NOMO-1 treated with dmso at 0.1 percent for 144 hours (cell line): ENCODE measurements at regions not wholly inside any gene's neighbourhood (a gene's known extent, or its start where the extent isn't known, plus 50 kb on each side); places are given as distances from the start of the nearest gene placed in this dataset.

Experiments used
- DNase-seq: peaks from one replicate; lab custom pipeline; 2025; ENCODE audit not compliant: unreplicated experiment; lab: John Stamatoyannopoulos, UW

GRCh38 chr5:60382716-60383115 lies 317.2 kb downstream of the DEPDC1B start:
- peak; percentile 67 for DNase-seq

- no peak for DNase-seq
Measured at GRCh38 chr5:60379907-60380306, 320.1 kb downstream of the DEPDC1B start.

DNA sequence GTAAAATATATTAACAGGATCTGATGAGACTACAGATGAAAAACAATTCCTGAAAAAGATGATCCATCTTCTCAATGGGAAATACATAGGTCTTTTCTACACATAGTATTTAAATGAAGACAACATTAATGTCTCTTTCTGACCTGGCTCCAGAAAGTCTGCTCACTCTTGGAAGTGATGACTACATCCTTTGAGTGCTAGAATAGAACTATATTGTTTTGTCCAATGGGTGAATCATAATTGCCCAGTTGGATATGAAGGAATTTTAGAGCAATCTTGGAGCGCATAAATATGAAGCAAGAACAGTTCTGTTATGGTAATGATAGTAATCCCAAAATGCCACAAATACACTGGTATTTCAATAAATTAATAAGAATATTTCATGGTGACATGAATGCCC lies 322.1 kb downstream of the DEPDC1B start:
- DNase-seq, result no peak

GRCh38 chr5:60376860-60377259 lies 323.1 kb downstream of the DEPDC1B start:
- DNase-seq, result no peak

DNA sequence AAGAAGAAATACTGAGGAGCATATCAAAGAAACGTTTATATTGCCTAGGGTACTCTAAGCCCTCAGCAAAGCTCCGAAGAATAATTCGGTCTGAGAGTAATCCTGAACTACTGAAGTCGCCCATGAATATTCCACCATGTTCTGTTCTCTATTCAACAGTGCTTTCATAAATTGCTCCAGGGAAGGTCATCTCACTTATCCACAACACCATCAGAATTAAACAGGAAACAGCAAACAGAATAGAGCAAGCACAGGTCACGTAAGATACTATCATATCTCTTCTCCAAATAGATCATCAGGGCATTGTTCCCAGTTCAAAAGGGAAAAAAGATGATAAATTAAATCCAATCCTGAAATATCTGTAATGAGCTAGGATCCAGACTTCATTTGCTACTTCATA lies 325.6 kb downstream of the DEPDC1B start:
- DNase-seq, result no peak

- no peak for DNase-seq
Measured at GRCh38 chr5:60372786-60373185, 327.2 kb downstream of the DEPDC1B start.

DNA sequence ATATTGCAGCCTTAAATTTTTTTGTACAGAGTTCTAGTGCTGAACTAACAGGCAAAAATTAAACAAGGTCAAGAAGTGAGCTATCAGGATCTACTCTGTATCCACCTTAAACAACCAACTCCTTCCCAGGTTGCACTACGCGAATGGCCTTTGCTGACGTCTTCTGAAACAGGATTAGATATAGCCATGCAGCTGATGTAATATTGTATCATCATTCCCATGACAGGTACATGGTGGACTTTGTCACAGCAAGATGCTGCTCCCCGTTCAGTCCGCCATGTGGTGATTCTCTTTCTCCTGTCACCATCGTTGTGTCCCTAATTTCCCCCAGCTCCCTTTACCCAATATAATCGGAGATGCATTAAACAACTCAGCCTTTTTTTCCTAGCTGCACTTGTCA lies 328.9 kb downstream of the DEPDC1B start:
- DNase-seq, result no peak

DNA sequence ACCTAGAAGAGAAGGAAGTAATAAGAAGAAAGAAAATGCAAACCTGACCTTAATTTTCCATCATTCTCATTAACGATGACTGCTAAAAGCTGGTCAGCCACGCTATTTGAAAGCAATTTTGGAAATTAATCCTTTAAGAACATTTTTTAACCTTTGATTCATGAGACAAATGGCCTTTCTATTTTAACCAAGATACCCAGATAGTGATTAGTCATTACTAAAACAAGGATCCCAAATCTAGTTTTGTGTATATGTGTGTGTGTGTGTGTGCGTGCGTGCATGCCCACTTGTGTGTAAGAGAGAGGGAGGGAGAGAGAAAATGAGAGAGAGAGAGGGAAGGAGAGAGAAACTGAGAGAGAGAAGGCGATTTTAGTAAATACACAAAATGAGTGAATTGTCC lies 329.5 kb downstream of the DEPDC1B start:
- DNase-seq, result no peak

- DNase-seq, result no peak
Measured at GRCh38 chr5:60369391-60369790, 330.6 kb downstream of the DEPDC1B start.

DNA sequence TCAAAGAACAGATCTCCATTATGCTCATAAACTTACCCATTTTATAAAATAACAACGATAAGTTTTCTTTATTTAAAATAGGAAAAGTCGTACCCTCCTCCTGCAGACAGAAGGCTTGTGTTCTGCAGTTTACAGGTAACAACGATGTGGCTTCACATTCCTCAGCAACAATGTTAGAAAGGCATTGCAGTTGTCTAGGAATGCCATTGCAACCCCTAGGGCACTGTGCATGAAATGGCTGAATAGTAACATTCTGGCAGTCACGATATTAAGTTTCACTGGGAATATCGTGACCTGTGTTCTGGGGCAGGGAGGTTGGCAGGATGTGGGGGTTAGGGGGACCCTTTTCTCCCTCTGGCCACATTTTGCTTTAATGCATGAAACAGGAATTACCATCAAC lies 331.9 kb downstream of the DEPDC1B start:
- DNase-seq, result no peak

DNA sequence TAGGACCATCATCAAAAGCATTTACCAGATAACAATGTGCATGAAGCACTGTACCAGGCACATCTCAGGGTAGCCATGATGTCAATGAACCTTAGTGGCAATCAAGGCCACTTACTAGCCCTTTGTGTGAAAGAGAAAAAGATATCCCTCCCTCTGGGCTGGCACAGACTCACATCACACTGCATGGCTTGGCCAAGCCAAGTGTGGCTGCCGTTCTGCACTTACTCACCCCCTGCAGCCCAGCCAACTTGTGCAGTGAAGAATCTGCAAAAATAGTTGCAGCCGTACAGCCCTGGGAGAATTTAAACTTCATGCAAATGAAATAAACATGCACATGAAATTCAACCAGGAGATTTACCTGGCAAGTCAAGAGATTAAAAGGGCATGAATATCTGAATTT lies 333.5 kb downstream of the DEPDC1B start:
- DNase-seq, result no peak

- DNase-seq, result no peak
Measured at GRCh38 chr5:60365001-60365400, 335.0 kb downstream of the DEPDC1B start.

GRCh38 chr5:60362158-60362557 lies 337.8 kb downstream of the DEPDC1B start:
- no peak for DNase-seq

GRCh38 chr5:60360355-60360754 lies 339.6 kb downstream of the DEPDC1B start:
- no peak for DNase-seq

DNA sequence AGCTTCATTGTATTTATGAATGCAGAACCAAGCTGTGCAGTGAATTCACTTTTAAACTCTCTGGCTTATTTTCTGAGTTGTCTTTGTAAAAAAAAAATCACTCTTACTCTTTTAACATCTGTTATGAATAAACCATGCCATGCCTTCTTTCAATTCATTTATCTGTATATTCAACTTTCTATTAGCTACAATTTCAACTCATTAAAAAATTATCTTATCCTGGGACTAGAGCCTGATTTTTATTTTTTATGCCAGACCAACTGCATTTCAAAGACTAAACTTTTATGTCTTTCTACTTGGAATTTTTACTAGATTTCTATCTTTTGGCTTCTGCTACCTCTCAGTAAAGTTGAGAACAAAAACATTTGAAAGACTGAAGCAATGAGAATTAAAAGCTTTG lies 342.7 kb downstream of the DEPDC1B start:
- DNase-seq, result no peak

- no peak for DNase-seq
Measured at GRCh38 chr5:60356745-60357144, 343.2 kb downstream of the DEPDC1B start.

DNA sequence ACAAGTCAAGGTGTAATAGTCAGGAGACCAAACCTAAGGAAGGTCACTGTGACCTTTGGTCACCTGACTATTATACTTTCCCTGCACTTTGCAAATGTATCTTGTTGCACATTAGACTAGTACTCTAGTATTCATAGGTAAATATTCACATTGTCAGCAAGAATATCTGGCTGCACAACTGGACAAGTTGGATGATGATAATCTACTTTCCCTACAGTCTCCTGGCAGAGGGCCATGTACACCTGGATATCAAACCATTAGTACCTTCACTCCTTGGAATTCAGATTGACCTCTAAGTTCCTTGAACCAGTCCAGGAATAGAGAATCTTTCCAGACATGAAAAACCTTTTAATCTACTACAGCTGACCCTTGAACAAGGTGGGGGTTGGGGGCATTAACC lies 344.8 kb downstream of the DEPDC1B start:
- no peak for DNase-seq

DNA sequence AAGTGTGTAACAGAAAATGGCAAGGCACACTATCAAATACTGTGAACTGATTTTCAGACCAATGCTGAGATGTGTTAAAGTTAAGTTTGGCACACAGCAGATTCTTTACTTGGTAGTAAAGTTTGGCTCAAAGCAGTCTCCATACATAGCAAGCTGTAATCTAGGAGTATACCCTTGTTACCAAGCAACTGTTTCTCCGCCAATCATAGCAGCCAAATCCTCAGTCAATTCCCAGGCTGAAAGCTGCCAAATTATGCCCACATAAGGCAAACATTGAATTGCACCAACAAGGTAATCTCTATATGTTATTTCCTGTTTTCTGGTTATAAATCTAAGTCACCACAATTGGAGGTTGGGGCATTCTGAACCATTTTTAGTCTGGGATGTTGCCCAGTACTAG lies 345.7 kb downstream of the DEPDC1B start:
- no peak for DNase-seq

- DNase-seq, result no peak
Measured at GRCh38 chr5:60352992-60353599, 346.9 kb downstream of the DEPDC1B start.

GRCh38 chr5:60350794-60351193 lies 349.2 kb downstream of the DEPDC1B start:
- DNase-seq, result no peak

DNA sequence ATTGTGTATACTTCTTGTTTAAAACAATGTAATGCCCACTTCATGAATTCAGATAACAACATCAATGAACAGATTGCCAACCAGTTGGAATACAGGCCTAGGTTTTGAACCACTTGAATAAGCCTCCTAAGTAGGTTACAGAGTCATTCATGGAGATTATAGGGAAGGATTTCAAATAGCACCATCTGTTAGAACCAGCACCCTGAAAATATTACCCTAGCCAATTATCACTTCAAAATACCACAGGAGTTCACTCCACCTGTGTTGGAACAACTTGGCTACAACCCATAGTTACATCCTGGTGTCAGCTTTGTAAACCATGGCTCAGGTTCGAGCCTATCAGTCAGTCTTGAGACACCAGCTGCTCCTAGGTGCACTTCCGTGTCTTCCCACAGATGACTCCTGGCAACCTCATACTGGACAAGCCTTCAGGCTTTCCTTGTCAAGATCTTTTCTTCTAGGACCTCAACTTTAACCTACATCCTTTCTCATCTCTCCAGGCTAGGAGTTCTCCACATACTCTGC lies 350.0 kb downstream of the DEPDC1B start:
- DNase-seq, result no peak

- no peak for DNase-seq
Measured at GRCh38 chr5:60346393-60346792, 353.6 kb downstream of the DEPDC1B start.

GRCh38 chr5:60343102-60343501 lies 356.9 kb downstream of the DEPDC1B start:
- no peak for DNase-seq
